Panc1 (cell line): ENCODE measurements at regions not wholly inside any gene's neighbourhood (a gene's known extent, or its start where the extent isn't known, plus 50 kb on each side); places are given as distances from the start of the nearest gene placed in this dataset.

Source experiments
- ATAC-seq: fragments of 200-7000 bp; cut with Tn5 transposase; 2 replicates; pipeline ENCODE4 v1.9.1; 2020; ENCODE audit warnings: mild to moderate bottlenecking, moderate library complexity
- BruUV-seq: library from RNA; stranded (reverse); fragments of 400-500 nt; replicated peaks from 2 replicates; lab custom pipeline; 2021; lab: Mats Ljungman, UMichigan
- CTCF ChIA-PET: fragments of 300-600 bp; sonication (Branson Sonifier 250); formaldehyde crosslinking; loops from one replicate; lab custom pipeline; 2022; ENCODE audit warnings: antibody characterized with exemption; lab: Charles Lee
- POLR2A ChIA-PET: fragments of 300-600 bp; sonication (Branson Sonifier 250); formaldehyde crosslinking; loops from one replicate; lab custom pipeline; 2022; ENCODE audit warnings: antibody characterized with exemption; lab: Charles Lee
- DNase-seq: peaks from one replicate; pipeline ENCODE4 v3.0.0-alpha.2; 2010; ENCODE audit warnings: low read depth, low spot score
- H3K27ac ChIP-seq: 2 replicates; pipeline ENCODE4 v1.5.1; 2011; ENCODE audit warnings: mild to moderate bottlenecking, low read length, inconsistent platforms
- H3K27me3 ChIP-seq: fragments of 200-500 bp; sonication (Bioruptor generic); 2 replicates; pipeline ENCODE4 v1.6.0; 2014; ENCODE audit warnings: low read length, inconsistent platforms; ENCODE audit not compliant: control insufficient read depth, insufficient read depth
- H3K36me3 ChIP-seq: fragments of 200-500 bp; sonication (Bioruptor generic); 2 replicates; pipeline ENCODE4 v1.5.1; 2014; ENCODE audit warnings: inconsistent platforms, mild to moderate bottlenecking, low read length, moderate library complexity; ENCODE audit not compliant: control insufficient read depth, insufficient read depth
- H3K4me1 ChIP-seq: 2 replicates; pipeline ENCODE4 v1.5.1; 2011; ENCODE audit warnings: inconsistent platforms, mild to moderate bottlenecking, low read length, moderate library complexity; ENCODE audit not compliant: control insufficient read depth, insufficient read depth
- H3K4me3 ChIP-seq, 2 experiments: 2 replicates each; pipeline ENCODE4 v1.5.1; 2011 to 2012; ENCODE audit warnings: low read depth in 2 of 2, low read length in 2 of 2, mild to moderate bottlenecking in 2 of 2, inconsistent platforms in 1 of 2, moderate library complexity in 1 of 2
- H3K9me3 ChIP-seq: fragments of 200-500 bp; sonication (Bioruptor generic); 2 replicates; pipeline ENCODE4 v1.5.1; 2014; ENCODE audit warnings: low read depth, mild to moderate bottlenecking, inconsistent platforms, low read length, moderate library complexity; ENCODE audit not compliant: control insufficient read depth, insufficient read depth
- CTCF ChIP-seq: fragments of 450-650 bp; IDR thresholded peaks from 2 replicates; pipeline ENCODE4 v1.5.1; 2017; ENCODE audit warnings: mild to moderate bottlenecking
- POLR2AphosphoS5 ChIP-seq: IDR thresholded peaks from 2 replicates; pipeline ENCODE4 v1.6.1; 2012; ENCODE audit warnings: mild to moderate bottlenecking, low read depth, low read length, moderate library complexity
- REST ChIP-seq, 2 experiments: IDR thresholded peaks; 2 replicates each; pipeline ENCODE4 v1.6.1; 2011 to 2012; ENCODE audit warnings: low read depth in 2 of 2, control low read depth in 1 of 2, low read length in 1 of 2, mild to moderate bottlenecking in 1 of 2, moderate library complexity in 1 of 2; ENCODE audit not compliant: insufficient read depth in 1 of 2
- SIN3A ChIP-seq: IDR thresholded peaks from 2 replicates; pipeline ENCODE4 v1.6.1; 2012; ENCODE audit warnings: low read depth, mild to moderate bottlenecking, low read length, moderate library complexity, borderline replicate concordance; ENCODE audit not compliant: insufficient read depth
- TCF7L2 ChIP-seq: IDR thresholded peaks from 2 replicates; pipeline ENCODE4 v1.6.1; 2011; ENCODE audit warnings: mild to moderate bottlenecking, low read depth, low read length, inconsistent platforms
- in situ Hi-C: cut with HindIII; loops from 2 replicates; pipeline ENCODE4 v1.10.0; 2016; ENCODE audit warnings: low sequenced_read_pairs, low pct_unique_long_range_greater_than_20kb
- intact Hi-C: fragments of 100-400 bp; cut with micrococcal nuclease; formaldehyde crosslinking; loops from one replicate; pipeline ENCODE4 v1.10.0; 2022; ENCODE audit not compliant: unreplicated experiment

DNA sequence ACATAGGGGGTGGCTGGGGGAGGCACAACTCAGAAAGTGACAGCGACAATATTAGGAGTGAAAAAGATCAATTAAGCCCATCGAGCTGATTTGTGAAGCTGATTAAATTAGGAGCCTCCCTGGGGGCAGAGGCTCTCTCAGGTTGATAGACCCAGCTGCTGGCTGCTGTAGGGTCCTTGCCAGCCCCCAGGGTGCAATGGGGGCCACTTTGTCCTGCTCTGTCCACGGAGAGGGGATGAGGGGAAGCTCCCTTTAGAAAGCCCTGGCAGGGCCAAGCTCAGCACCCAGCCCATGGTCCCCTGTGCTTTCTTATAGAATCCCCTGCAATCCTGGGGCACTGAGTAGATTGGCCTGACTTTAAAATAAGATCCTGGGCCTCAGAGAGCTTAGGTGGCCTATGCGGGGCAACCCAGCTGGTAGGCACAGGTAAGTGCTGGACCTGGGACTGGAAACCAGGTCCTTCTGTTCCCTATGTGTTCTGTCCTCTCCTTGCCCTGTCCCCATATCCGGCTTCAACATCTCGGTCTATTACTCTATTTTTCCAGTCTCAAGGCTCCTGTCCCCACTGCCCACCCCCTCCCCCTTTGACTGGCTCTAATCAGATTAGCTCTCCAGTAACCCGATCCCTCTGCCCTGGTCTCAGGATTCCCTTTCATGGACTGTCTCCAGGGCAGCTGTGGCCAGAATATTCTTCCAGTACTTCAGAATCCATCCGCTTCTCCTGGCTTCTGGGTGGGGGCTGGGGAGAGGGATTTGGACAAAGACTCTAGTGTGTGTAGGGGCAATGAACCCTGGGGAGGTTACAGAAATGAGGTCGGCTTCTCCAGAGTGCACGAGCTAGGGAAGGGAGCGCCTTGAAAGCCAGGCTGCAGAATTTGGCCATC, 259.6 kb downstream of the RPS24 start:
- BruUV-seq = no TSS peak
- Histone ChIP-seq H3K4me1 (no peaks in the 10 kb centered on the region), H3K36me3 (no peaks in the 10 kb centered on the region), H3K4me3 (no peak overlapping the region), H3K27me3 (no peaks in the 10 kb centered on the region), H3K9me3 (no peaks in the 10 kb centered on the region), H3K27ac (no peak overlapping the region)
- CTCF ChIA-PET = no interaction called here
- no peak for TF ChIP-seq CTCF
- no peak for TF ChIP-seq REST (IDR thresholded peaks at IDR 0.05; ENCODE audit: insufficient read depth in 1 of 2, low read depth in 2 of 2, low read length in 1 of 2)
- TF ChIP-seq POLR2AphosphoS5 = no peak
- no peak for TF ChIP-seq SIN3A
- no peak for TF ChIP-seq TCF7L2
- intact Hi-C loops = no loop called here
- in situ Hi-C loops = no loop called here
- DNase-seq (no peak), ATAC-seq (no peak)
- POLR2A ChIA-PET = no interaction called here

DNA sequence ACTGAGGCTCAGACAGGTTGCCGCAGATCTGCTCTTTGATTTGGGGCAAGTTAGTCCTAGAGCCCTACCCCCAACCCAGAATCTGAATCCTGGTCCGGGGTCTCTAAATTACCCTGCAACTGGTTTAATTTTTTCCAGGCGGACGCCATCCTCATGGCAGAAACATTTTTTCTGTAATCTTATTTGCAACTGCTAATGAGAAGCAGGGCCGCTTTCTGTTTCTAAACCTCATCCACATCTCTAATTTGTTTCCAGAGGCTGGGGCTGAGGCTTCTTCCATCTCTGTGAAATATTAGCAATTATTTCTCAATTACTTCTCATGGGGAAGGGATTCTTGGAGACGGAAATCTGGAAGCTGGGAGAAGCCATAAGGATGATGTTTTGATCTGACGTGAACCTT, 261.6 kb downstream of the RPS24 start:
- no peak for DNase-seq
- no peak for TF ChIP-seq CTCF
- no peak for TF ChIP-seq POLR2AphosphoS5
- no peak for TF ChIP-seq TCF7L2
- TF ChIP-seq REST (IDR thresholded peaks at IDR 0.05; ENCODE audit: insufficient read depth in 1 of 2, low read depth in 2 of 2, low read length in 1 of 2) = no peak
- TF ChIP-seq SIN3A = no peak
- H3K27me3 ChIP-seq = no peaks in the 10 kb centered on the region
- in situ Hi-C loops (no loop called here), intact Hi-C loops (no loop called here)
- BruUV-seq = no TSS peak
- H3K4me3 ChIP-seq = no peak overlapping the region
- ChIA-PET CTCF (no interaction called here), POLR2A (no interaction called here)
- no peaks in the 10 kb centered on the region for H3K9me3 ChIP-seq
- H3K36me3 ChIP-seq = no peaks in the 10 kb centered on the region
- ATAC-seq = no peak
- H3K27ac ChIP-seq = no peak overlapping the region
- H3K4me1 ChIP-seq = no peaks in the 10 kb centered on the region
